ENCODE measurements at regions not wholly inside any gene's neighbourhood (a gene's known extent, or its start where the extent isn't known, plus 50 kb on each side); places are given as distances from the start of the nearest gene placed in this dataset.

DNA sequence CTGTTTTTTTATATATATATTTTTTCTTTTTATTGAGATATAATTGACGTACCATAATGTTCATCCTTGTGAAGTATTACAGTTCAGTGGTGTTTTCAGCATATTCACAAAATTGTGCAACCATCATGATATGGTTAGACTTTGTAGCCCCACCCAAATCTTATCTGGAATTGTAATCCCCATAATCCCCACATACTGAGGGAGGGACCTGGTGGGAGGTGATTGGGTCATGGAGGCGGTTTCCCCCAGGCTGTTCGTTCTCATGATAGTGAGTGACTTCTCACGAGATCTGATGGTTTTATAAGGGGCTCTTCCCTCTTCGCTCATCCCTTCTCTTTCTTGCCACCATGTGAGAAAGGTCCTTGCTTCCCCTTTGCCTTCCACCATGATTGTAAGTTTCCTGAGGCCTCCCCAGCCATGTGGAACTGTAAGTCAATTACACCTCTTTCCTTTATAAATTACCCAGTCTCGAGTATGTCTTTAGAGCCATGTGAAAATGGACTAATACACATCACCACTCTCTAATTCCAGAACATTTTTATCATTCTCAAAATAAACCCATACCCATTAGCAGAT lies 73.9 kb upstream of the SMNDC1 start:
- TF ChIP-seq, protein P1, sequence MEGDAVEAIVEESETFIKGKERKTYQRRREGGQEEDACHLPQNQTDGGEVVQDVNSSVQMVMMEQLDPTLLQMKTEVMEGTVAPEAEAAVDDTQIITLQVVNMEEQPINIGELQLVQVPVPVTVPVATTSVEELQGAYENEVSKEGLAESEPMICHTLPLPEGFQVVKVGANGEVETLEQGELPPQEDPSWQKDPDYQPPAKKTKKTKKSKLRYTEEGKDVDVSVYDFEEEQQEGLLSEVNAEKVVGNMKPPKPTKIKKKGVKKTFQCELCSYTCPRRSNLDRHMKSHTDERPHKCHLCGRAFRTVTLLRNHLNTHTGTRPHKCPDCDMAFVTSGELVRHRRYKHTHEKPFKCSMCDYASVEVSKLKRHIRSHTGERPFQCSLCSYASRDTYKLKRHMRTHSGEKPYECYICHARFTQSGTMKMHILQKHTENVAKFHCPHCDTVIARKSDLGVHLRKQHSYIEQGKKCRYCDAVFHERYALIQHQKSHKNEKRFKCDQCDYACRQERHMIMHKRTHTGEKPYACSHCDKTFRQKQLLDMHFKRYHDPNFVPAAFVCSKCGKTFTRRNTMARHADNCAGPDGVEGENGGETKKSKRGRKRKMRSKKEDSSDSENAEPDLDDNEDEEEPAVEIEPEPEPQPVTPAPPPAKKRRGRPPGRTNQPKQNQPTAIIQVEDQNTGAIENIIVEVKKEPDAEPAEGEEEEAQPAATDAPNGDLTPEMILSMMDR (IDR thresholded peaks at IDR 0.05; ENCODE audit: low read depth, low read length, missing input control): no peak
- TF ChIP-seq YY1 (IDR thresholded peaks at IDR 0.05): no peak
- TF ChIP-seq, protein P2, sequence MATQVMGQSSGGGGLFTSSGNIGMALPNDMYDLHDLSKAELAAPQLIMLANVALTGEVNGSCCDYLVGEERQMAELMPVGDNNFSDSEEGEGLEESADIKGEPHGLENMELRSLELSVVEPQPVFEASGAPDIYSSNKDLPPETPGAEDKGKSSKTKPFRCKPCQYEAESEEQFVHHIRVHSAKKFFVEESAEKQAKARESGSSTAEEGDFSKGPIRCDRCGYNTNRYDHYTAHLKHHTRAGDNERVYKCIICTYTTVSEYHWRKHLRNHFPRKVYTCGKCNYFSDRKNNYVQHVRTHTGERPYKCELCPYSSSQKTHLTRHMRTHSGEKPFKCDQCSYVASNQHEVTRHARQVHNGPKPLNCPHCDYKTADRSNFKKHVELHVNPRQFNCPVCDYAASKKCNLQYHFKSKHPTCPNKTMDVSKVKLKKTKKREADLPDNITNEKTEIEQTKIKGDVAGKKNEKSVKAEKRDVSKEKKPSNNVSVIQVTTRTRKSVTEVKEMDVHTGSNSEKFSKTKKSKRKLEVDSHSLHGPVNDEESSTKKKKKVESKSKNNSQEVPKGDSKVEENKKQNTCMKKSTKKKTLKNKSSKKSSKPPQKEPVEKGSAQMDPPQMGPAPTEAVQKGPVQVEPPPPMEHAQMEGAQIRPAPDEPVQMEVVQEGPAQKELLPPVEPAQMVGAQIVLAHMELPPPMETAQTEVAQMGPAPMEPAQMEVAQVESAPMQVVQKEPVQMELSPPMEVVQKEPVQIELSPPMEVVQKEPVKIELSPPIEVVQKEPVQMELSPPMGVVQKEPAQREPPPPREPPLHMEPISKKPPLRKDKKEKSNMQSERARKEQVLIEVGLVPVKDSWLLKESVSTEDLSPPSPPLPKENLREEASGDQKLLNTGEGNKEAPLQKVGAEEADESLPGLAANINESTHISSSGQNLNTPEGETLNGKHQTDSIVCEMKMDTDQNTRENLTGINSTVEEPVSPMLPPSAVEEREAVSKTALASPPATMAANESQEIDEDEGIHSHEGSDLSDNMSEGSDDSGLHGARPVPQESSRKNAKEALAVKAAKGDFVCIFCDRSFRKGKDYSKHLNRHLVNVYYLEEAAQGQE (IDR thresholded peaks at IDR 0.05): no peak
- no peak for TF ChIP-seq TAF1 (conservative IDR thresholded peaks at IDR 0.05)
- TF ChIP-seq SP1 (IDR thresholded peaks at IDR 0.05): no peak
- no peak for TF ChIP-seq JUND (IDR thresholded peaks at IDR 0.05)
- TF ChIP-seq RAD21 (IDR thresholded peaks at IDR 0.05): no peak
- TF ChIP-seq NR2F2 (IDR thresholded peaks at IDR 0.05): no peak
- TF ChIP-seq, protein P3, sequence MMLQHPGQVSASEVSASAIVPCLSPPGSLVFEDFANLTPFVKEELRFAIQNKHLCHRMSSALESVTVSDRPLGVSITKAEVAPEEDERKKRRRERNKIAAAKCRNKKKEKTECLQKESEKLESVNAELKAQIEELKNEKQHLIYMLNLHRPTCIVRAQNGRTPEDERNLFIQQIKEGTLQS (IDR thresholded peaks at IDR 0.05): no peak
- no peak for TF ChIP-seq GABPA (IDR thresholded peaks at IDR 0.05 in 1 of 2, conservative IDR thresholded peaks at IDR 0.05 in 1 of 2)
- TF ChIP-seq, protein P4, sequence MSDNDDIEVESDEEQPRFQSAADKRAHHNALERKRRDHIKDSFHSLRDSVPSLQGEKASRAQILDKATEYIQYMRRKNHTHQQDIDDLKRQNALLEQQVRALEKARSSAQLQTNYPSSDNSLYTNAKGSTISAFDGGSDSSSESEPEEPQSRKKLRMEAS (IDR thresholded peaks at IDR 0.05): no peak
- no peak for TF ChIP-seq FOXA2 (IDR thresholded peaks at IDR 0.05)
- no peak for TF ChIP-seq EGR1 (IDR thresholded peaks at IDR 0.05; ENCODE audit: low read depth in 2 of 2)

All from liver (tissue), 3 donors.